OCI-LY7 (cell line): ENCODE measurements at regions not wholly inside any gene's neighbourhood (a gene's known extent, or its start where the extent isn't known, plus 50 kb on each side); places are given as distances from the start of the nearest gene placed in this dataset.

Experiments
- EZH2phosphoT487 ChIP-seq: fragments of 200-600 bp; sonication (generic); IDR thresholded peaks from 2 replicates; pipeline ENCODE4 v1.6.1; 2018; ENCODE audit warnings: low read depth, borderline replicate concordance, mild to moderate bottlenecking, mixed run types, antibody characterized with exemption, low read length, moderate library complexity, mixed read lengths
- TF ChIP-seq, protein P1 (sequence below): fragments of 200-600 bp; sonication (generic); conservative IDR thresholded peaks from 2 replicates; pipeline ENCODE4 v1.5.1; 2014; ENCODE audit warnings: mild to moderate bottlenecking, antibody characterized with exemption, low read length, moderate library complexity, mixed read lengths

DNA sequence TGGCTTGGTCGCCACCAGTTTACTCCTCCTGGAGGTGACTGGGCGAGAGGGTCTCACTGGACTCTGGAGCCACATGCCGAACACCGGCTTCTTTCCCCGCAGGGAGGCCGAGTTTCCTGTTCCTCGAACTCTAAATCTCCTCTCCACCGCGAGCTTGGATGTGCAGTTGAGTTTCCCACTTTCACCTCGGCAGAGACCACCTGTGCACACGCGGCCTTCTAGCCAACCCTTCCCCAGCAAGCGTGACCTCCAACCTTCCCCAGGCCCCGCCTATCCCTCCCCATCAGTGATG lies 380.1 kb downstream of the IRX2 start:
- TF ChIP-seq, protein P1, sequence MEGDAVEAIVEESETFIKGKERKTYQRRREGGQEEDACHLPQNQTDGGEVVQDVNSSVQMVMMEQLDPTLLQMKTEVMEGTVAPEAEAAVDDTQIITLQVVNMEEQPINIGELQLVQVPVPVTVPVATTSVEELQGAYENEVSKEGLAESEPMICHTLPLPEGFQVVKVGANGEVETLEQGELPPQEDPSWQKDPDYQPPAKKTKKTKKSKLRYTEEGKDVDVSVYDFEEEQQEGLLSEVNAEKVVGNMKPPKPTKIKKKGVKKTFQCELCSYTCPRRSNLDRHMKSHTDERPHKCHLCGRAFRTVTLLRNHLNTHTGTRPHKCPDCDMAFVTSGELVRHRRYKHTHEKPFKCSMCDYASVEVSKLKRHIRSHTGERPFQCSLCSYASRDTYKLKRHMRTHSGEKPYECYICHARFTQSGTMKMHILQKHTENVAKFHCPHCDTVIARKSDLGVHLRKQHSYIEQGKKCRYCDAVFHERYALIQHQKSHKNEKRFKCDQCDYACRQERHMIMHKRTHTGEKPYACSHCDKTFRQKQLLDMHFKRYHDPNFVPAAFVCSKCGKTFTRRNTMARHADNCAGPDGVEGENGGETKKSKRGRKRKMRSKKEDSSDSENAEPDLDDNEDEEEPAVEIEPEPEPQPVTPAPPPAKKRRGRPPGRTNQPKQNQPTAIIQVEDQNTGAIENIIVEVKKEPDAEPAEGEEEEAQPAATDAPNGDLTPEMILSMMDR: no peak
- no peak for TF ChIP-seq EZH2phosphoT487
